ENCODE measurements at regions not wholly inside any gene's neighbourhood (a gene's known extent, or its start where the extent isn't known, plus 50 kb on each side); places are given as distances from the start of the nearest gene placed in this dataset.
"Not testable (repeated sequence)": the region's sequence is repeated elsewhere in the genome, so short reads cannot be mapped to it uniquely, and the experiment has no call there.

- no peak for DNase-seq
Observed at GRCh38 chr16:75837681-75838080, 111.4 kb upstream of the CPHXL start.

GRCh38 chr16:75841517-75841916 lies 115.2 kb upstream of the CPHXL start:
- no peak for DNase-seq

GRCh38 chr16:75847172-75847571 lies 120.9 kb upstream of the CPHXL start:
- DNase-seq = no peak

GRCh38 chr16:75854152-75854551 lies 127.9 kb upstream of the CPHXL start:
- no peak for DNase-seq

GRCh38 chr16:75860326-75861053 lies 134.2 kb upstream of the CPHXL start:
- no peak for DNase-seq

GRCh38 chr16:75861311-75862097 lies 135.2 kb upstream of the CPHXL start:
- DNase-seq = no peak

GRCh38 chr16:75862098-75862386 lies 135.8 kb upstream of the CPHXL start:
- no peak for DNase-seq

GRCh38 chr16:75864243-75864642 lies 138.0 kb upstream of the CPHXL start:
- no peak for DNase-seq

GRCh38 chr16:75865736-75866135 lies 139.4 kb upstream of the CPHXL start:
- DNase-seq = no peak

- no peak for DNase-seq
Observed at GRCh38 chr16:75868636-75869632, 142.6 kb upstream of the CPHXL start.

GRCh38 chr16:75881280-75881679 lies 155.0 kb upstream of the CPHXL start:
- DNase-seq = not testable (repeated sequence)

GRCh38 chr16:75899163-75899562 lies 172.9 kb upstream of the CPHXL start:
- DNase-seq = no peak

- DNase-seq = no peak
Observed at GRCh38 chr16:75908331-75909117, 182.2 kb upstream of the CPHXL start.

- no peak for DNase-seq
Observed at GRCh38 chr16:75909746-75910145, 183.5 kb upstream of the CPHXL start.

GRCh38 chr16:75911896-75912295 lies 185.6 kb upstream of the CPHXL start:
- DNase-seq = no peak

GRCh38 chr16:75913958-75914357 lies 187.7 kb upstream of the CPHXL start:
- no peak for DNase-seq

GRCh38 chr16:75916451-75916850 lies 190.2 kb upstream of the CPHXL start:
- DNase-seq = no peak

- DNase-seq = no peak
Observed at GRCh38 chr16:75918109-75918508, 191.8 kb upstream of the CPHXL start.

GRCh38 chr16:75919664-75920063 lies 193.4 kb upstream of the CPHXL start:
- DNase-seq = no peak

- DNase-seq = no peak
Observed at GRCh38 chr16:75921281-75921680, 195.0 kb upstream of the CPHXL start.

GRCh38 chr16:75922250-75922649 lies 196.0 kb upstream of the CPHXL start:
- no peak for DNase-seq

- no peak for DNase-seq
Observed at GRCh38 chr16:75924397-75924796, 198.1 kb upstream of the CPHXL start.

- DNase-seq = no peak
Observed at GRCh38 chr16:75927810-75928209, 201.5 kb upstream of the CPHXL start.

Measured in NCI-H2029 treated with DMSO at 0.1 percent for 48 hours (cell line).